NAMALWA (cell line): ENCODE measurements at regions not wholly inside any gene's neighbourhood (a gene's known extent, or its start where the extent isn't known, plus 50 kb on each side); places are given as distances from the start of the nearest gene placed in this dataset.

Experiments used
- DNase-seq: peaks from one replicate; pipeline ENCODE4 v3.0.0-alpha.2; 2015; ENCODE audit warnings: low spot score

- no peak for DNase-seq
Measured at GRCh38 chr5:20648981-20649380, 661.0 kb upstream of the CDH18 start.

GRCh38 chr5:20636686-20637085 lies 648.7 kb upstream of the CDH18 start:
- DNase-seq: no peak

GRCh38 chr5:20619591-20619990 lies 631.6 kb upstream of the CDH18 start:
- DNase-seq: no peak

- DNase-seq: no peak
Measured at GRCh38 chr5:20618340-20618739, 630.3 kb upstream of the CDH18 start.

- no peak for DNase-seq
Measured at GRCh38 chr5:20617841-20618240, 629.8 kb upstream of the CDH18 start.

GRCh38 chr5:20615888-20616563 lies 628.0 kb upstream of the CDH18 start:
- no peak for DNase-seq

GRCh38 chr5:20611620-20612019 lies 623.6 kb upstream of the CDH18 start:
- DNase-seq: no peak

- DNase-seq: no peak
Measured at GRCh38 chr5:20610681-20611080, 622.7 kb upstream of the CDH18 start.

- DNase-seq: no peak
Measured at GRCh38 chr5:20609126-20609525, 621.1 kb upstream of the CDH18 start.

- no peak for DNase-seq
Measured at GRCh38 chr5:20608567-20608966, 620.6 kb upstream of the CDH18 start.

- DNase-seq: no peak
Measured at GRCh38 chr5:20605732-20606525, 617.9 kb upstream of the CDH18 start.

GRCh38 chr5:20604992-20605391 lies 617.0 kb upstream of the CDH18 start:
- no peak for DNase-seq

- DNase-seq: peak; percentile 18
Measured at GRCh38 chr5:20601678-20602100, 613.7 kb upstream of the CDH18 start.

- DNase-seq: no peak
Measured at GRCh38 chr5:20590356-20590755, 602.4 kb upstream of the CDH18 start.

GRCh38 chr5:20575571-20575970 lies 587.6 kb upstream of the CDH18 start:
- DNase-seq: no peak

- no peak for DNase-seq
Measured at GRCh38 chr5:20574576-20574975, 586.6 kb upstream of the CDH18 start.

GRCh38 chr5:20572614-20573013 lies 584.6 kb upstream of the CDH18 start:
- no peak for DNase-seq

GRCh38 chr5:20570486-20570885 lies 582.5 kb upstream of the CDH18 start:
- no peak for DNase-seq

GRCh38 chr5:20562544-20562943 lies 574.5 kb upstream of the CDH18 start:
- no peak for DNase-seq

- peak; percentile 3 for DNase-seq
Measured at GRCh38 chr5:20559845-20560244, 571.8 kb upstream of the CDH18 start.

- DNase-seq: no peak
Measured at GRCh38 chr5:20556115-20556763, 568.2 kb upstream of the CDH18 start.

- DNase-seq: no peak
Measured at GRCh38 chr5:20555034-20555433, 567.0 kb upstream of the CDH18 start.

- DNase-seq: no peak
Measured at GRCh38 chr5:20554001-20554400, 566.0 kb upstream of the CDH18 start.
